GM18520 (cell line): ENCODE measurements at regions not wholly inside any gene's neighbourhood (a gene's known extent, or its start where the extent isn't known, plus 50 kb on each side); places are given as distances from the start of the nearest gene placed in this dataset.
A peak's percentile ranks its signal among the peaks of the same experiment; 100 is the strongest.

Source experiments
- ATAC-seq: cut with Tn5 transposase; IDR thresholded peaks from one replicate; pipeline ENCODE4 v1.9.1; 2021; ENCODE audit not compliant: unreplicated experiment

DNA sequence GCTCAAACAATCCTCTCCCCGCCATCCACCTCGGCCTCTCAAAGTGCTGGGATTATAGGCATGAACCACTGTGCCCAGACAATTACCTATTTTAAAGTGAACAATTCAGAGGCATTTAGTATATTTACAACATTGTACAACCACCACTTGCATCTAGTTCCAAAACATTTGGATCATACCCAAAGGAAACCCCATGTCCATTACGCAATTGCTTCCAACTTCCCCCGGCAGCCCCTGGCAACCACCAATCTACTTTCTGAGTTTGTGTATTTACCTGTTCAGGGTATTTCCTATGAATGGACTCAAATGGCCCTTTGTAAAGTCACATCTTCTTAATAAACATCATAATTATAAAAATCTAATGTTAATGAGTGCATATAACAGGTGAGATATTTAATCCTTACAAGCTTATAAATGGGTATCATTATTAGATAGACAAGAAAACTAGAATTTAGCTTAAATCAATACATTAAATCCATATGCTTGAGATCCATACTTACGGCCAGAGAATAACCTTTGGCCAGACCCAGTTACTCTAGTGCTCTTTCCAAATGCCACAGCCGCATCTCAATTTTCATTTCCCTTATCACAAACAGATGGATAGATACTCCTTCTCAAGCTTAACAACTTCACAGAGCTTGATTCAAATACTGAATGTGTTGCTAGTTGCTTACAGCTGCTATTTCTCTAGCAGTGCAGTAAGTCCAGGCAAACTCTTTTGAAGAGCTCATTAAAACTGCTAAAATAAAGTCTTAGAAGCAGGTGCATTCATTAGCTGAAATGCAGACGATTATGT is 133.4 kb upstream of the MKLN1 start:
- no peak for ATAC-seq

DNA sequence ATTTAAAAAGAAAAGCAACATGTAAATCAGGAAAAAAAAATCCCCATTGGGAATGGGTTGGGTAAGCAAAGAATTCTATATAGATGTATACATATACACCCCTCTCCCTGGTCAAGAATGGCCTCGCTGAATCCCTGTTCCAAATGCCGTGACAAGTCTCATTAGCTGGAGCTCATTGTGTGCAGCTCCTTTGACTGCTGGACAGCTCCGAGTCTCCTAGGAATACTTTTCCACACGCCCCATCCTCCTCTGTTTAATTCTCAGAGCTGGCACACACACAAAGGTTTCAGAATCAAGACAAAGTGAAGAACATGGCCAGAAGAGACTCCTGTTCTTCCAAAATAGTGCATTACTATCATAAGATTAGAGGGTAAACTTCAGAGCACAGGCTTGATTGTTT is 130.9 kb upstream of the MKLN1 start:
- ATAC-seq, result no peak

DNA sequence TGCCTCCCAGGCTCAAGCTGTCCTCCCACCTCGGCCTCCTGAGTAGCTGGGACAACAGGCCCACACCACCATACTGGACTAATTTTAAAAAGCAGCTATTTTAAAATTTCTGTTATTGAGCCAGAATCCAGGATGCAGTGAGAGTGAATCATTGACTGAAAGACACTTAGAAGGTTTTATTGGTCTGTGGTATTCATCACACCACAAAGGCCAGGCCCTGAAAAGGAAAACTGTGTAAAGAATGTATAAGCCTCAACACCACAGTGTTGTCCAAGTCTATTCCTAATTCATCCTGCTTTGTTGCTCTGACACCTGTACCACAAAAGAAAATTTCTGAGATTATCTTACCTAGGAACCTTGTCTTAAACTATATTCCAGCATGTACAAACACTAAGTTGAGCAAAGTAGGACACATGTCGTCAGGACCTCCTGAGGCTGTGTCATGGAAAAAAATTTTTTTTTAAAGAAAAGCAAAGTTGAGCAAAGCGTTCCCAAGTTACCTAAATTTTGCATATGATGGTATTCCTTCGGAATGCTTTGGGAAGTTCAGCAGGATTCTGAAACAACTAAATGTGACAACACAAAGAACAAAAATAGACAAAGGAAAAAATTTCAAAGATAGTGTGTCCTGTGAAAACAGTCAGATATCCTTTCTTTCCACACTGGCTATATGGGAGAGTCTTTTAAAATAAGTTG is 129.6 kb upstream of the MKLN1 start:
- no peak for ATAC-seq

DNA sequence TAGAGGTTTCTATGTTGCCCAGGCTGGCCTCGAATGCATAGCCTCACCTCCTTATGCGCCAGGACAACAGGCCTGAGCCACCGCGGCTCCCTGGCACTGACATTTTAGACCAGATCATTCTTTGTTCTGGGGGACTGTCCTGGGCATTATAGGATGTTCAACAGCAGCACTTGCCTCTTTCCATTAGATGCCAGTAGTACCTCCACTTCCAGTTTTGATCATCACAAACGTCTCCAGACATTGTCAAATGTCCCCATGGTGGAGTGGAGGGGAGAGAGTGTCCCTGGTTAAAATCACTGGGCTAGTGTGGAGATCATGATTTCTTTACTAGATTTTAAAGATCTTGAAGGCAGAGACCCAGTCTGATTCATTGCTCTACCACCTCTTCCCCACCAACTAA is 125.2 kb upstream of the MKLN1 start:
- no peak for ATAC-seq

DNA sequence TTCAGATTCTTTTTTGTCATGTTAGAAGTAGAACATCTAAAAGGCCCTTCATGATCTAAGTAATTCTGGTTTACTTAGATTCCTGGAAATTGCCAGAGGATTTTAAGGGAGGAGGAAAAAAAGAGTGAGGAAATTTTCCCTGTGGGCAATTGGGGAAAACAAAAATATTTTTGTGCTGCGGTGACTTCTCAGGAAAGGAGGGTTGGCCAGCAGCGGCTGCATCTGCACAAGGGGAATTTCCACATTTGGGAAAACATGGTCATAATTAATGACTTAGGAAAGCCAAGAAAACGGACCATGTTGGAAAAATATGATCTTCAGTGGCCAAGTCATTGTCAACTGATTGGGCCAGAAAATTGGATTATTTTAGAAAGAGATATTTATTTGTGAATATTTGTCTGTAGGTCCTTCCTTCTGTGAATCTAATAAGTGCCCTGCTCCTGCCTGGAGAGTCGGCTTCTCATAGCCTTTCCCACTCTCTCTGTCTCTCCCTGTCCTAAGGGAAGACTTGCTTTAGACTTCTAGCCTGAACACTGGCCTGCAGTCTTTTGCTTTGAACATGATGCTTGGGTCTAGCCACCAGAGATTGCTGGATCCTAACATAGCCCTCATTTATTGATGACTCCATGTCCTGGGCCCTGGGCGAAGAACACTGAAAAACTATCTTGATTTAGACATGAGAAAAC is 124.2 kb upstream of the MKLN1 start:
- no peak for ATAC-seq

DNA sequence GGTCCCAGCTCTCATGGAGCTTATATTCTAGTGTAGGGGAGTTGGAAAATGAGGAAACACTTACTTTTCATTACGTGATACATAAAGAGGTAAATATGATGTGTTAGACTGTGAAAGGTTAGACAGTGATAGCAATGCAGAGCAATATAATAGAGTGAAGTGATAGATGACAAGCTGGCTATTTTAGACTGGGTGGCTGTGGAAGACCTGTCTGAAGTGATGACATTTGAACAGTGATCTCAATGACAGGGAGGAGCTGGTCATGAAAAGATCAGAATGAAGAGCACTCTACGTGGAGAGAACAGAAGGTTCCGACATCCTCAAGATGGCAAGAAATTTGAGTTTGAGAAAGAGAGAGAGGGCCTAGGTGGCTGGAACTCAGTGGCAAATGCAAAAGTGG is 118.9 kb upstream of the MKLN1 start:
- no peak for ATAC-seq

DNA sequence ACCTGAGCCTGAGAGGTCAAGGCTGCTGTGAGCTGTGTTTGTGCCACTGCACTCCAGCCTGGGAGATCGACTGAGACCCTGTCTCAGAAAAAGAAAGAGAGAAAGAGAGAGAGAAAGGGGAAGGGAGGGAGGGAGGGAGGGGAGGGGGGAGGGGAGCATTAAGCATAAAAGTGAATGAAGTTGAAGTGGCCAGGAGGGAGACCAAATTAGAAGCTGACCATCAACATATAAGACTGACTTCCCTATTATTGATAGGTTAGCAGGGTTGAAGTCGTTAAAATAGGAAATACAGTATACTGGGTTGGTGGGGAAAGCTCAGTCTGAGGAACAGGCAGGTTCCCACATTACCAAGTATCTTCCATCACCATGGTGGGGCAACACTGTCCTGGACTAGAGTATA is 117.1 kb upstream of the MKLN1 start:
- no peak for ATAC-seq

DNA sequence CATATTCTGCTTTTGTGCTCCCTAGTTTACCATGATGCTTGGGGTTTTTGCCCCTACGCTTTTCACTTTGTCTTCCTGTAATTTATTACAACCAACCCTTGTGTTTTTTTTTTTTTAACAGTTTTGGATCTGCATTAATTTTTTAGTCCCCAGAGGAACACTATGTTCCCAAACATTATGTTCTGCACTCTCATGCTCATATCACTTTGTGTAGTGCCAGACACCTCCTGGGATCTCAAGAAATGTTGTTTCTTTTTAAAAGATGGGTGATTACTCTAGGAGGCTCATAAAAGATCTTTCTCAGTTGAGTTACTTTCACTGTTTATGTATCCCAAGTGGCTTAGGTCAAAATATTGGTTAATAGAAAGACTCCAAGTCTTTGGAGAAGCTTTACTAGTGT is 116.2 kb upstream of the MKLN1 start:
- no peak for ATAC-seq

DNA sequence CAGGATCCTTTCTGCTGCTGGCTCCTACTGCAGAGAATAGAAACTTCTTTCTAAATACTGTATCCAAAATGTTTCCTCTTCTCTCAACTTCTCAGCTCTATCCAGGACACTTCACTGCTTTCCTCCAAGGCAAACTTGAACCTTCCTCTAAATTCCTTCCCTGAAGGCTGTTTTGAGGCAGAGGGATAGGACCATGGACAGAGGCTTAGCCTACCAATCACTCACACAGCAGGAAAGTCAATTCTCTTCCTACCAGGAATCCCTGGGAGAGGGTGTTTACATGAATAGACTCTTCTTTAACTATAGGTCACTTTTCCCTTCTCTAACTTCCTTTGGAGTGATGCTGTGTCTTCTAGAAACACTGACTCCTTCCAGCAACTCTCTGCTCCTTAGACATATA is 115.6 kb upstream of the MKLN1 start:
- ATAC-seq, result no peak

DNA sequence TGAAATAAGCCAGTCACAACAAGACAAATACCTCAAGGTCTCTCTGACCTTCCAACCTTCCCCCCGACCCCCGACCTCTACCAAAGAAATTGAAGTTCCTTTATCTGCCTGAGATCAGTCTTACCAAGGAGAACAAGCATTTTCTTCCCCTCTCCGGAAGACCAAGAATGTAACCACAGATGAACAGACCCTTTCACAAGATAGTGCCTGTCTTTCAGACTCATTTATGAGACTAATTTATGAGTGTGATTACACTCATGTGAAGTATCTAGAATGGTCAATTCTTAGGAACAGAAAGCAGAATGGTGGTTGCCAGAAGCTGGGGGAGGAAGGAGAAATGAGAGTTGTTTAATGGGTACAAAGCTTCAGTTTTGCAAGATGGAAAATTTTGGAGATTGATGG is 108.9 kb upstream of the MKLN1 start:
- no peak for ATAC-seq

DNA sequence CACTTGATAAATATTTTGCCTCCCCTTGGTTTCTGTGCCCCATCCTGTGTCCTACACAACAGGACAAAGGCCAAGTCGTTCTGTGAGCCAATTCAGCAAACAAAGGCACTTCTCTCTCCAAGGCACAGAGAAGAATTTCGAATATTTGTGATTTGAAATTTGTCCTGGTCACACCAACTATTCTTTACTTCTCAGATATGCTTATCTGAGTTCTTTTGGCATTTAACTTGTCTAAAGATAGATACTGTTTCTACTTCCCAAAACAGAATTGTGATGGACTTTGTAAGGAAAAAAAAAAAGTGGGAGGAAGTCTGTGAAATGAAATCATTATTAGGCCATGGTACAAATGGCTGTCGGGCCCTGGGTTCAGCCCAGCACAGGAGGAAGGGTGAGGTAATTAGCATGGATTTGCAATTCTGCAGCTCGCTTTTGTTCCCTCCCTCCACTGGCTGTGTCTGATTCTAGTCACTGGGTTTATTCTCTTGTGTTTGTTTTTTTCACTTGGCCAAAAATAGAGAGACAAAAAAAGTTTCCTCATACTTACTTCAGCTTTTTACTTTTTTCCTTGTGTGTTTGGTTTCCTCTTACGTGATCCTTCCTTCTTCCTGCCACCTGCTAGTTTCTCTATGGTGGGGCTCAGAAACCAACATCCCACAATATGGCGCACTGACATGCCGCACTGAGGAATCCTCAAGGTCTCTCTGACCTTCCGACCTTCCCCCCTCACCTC is 108.2 kb upstream of the MKLN1 start:
- no peak for ATAC-seq

DNA sequence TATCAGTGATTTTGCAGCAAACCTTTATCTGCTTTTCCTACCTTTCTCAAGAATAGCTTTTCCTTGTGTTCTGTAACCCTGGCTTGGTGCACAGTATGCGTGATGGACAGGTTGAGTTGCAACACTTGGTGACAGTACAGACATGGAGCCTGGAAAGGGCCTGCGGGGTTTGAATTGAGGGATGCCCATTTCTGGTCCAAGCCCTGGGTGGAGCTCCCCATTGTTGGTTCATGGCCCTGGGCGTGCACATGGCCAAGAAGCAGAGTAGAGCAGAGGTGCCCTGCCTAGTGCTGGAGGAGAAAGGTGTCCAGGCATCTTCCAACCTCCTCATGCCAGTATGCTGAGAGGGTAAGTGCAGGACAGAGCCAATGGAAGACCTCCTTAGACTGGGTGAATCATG is 106.6 kb upstream of the MKLN1 start:
- no peak for ATAC-seq

DNA sequence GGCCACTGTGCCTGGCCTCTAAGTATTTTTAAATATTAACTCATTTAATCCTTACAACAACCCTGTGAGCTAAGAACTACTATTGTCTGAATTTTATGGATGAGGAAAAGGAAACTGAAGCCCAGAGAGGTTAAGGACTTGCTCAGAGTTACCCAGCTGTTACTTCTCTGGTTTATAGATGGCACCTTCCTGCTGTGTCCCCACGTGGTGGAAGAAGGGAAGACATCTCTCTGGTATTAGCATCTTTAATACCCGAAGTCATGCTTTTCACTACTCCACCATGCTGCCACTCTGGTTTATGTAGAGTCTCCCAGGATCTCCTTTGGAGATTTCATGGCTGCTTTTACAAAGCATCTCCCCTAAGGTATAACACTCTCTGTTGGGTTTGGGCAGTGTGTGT is 105.5 kb upstream of the MKLN1 start:
- ATAC-seq, result no peak

DNA sequence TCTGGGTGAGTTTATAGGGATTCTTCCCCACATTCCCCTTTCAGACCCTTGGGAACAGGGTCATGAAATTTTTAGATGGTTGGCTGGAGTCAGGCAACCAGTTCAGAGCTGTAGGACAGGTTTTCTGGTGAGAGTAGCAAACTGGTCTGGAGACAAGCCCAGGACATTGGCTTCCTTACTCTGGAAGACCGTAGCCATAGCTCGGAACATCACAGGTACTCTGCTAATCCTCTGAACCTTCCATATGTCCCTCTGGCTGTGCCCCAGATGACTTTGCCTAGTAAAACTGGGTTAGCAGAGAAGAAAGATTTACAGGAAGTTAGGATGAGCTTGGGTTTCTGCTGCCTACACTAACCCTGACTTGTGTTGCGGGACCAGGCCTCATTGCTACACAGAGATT is 104.5 kb upstream of the MKLN1 start:
- no peak for ATAC-seq

DNA sequence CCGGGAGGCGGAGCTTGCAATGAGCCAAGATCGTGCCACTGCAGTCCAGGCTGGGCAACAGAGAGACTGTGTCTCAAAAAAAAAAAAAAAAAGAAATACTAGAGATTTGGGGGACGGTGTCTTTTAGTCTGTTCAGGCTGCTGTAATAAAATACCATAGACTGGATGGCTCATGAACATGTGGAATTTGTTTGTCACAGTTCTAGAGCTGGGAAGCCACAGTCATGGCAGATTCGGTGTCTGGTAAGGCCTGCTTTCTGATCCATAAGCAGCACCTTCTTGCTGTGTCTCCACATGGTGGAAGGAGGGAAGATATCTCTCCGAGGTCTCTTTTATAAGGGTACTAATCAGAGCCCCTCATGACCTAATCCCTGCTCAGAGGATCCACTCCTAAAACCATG is 102.7 kb upstream of the MKLN1 start:
- no peak for ATAC-seq

DNA sequence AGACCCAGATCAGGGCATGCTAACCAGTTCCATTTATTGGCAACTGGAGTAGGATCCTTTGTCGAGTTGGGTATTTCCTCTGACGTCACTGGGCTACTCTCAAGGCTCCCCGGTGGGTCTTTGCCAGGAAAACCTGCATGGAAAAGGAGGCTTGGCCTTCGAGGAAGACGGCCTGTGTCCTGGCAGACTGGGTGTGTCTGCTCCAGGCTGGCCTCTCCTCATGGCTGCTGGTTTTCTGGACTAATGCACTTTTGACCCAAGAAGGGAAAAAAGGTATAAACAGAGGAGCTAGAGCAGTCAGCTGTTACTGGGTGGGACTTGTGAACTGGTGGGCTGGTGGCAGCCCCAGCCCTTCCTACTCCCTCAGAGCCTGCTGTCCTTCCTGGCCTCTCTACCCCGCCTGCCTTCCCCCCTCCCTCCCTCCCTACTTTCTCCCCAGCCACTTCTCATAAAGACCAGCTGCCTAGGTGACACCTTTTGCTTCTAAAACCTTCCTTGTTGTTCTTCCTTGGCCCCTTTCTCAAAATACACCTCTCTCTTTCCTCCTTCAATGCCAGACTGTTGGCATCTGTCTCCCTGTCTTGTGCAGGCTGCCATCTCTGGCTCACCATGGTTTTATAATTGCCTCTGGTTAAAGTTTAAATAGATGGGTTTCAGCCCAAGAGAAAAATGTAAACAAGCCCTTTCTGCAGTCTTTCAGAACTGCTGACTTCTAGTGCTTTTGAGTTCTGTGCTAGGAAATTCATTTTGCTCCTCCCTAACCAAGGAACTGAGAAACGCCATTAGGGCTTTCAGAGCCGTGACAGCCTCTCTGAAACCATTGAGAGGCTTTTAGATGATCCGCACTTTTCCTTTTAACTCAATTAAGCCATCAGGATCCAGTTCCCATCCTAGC is 101.8 kb upstream of the MKLN1 start:
- no peak for ATAC-seq

DNA sequence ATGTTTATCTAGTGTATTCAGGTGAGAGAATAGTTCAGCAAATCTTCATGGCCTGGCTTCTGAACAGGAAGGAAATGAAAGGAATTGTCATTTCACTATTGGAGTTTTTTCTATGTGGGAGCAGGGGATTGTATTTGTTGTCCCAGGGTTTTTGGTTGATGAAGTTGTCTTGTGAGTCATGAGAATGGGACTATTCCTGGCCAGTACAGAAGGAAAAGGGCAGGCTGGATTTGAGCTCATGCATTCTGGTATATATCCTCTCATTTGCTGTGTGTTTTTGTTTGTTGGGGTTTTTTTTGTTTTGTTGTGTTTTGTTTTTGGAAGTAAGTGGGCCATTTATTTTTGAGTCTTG is 101.2 kb upstream of the MKLN1 start:
- ATAC-seq, result no peak

DNA sequence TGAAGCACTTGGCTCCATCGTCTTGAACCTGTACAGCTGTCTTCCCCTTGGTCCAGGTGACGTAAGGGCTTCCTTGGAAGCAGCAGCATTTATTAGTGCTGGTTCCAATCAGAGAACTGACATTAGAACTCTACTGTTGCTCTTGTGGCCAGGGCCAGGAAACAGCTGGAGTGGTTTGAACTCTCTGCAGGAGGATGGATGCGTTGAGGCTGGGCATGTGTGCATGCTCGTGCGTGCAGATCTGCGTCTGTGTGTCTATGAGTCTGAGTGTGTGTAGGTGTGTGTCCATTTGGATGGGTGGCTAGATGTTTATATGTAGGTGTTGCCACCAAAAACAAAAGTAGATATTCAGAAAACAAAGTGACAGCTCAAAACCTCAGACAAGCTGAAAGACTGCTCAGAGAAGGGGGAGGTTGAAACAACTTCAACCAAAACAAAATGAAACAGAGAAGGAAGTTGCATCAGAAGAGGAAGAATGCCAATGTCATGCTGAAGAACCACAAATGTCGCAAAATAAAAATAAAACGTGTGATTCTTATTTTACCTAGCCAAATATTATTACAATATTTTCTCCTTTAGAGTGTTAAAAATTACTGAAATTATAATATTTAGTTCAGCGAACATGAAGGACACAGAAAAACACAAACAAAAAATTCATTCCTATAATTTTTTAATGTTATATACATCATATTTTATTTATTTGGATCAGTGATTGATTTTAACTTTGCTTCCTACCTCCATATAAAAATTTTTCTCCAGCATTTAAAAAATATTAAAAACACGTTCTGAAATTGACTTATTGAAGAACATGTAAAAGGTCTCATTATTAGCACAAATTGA is 96.1 kb upstream of the MKLN1 start:
- peak; percentile 64 for ATAC-seq

DNA sequence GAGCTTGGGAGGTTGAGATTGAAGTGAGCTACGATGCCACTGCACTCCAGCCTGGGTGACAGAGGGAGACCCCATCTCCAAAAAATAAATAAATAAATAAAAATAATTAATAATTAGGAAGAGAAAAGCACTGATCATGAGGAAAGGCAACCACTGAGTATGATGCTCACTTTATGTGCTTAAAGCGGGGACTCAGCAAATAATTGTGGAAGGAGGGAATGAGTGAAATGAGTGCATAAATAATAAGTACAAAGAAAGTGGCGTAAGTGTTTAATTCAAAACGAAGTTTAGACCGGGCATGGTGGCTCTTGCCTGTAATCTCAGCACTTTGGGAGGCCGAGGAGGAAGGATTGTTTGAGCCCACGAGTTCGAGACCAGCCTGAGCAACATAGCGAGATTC is 94.9 kb upstream of the MKLN1 start:
- no peak for ATAC-seq

DNA sequence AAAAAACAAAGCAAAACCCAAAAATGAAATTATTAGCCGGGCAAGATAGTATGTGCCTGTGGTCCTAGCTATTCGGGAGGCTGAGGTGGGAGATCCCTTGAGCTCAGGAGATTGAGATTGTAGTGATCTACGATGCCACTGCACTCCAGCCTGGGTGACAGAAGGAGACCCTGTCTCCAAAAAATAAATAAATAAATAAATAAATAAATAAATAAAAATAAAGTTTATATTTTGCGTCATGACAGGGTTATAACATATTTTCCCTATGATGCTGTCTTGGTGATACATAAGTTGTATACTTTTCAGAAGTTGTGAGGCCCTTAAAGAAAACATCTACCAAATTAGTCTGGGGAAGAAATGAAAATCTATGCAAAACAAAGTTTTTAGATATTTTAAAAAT is 94.5 kb upstream of the MKLN1 start:
- ATAC-seq, result no peak
